HG03066 (cell line): ENCODE measurements at regions not wholly inside any gene's neighbourhood (a gene's known extent, or its start where the extent isn't known, plus 50 kb on each side); places are given as distances from the start of the nearest gene placed in this dataset.

ENCODE experiments used
- ATAC-seq: cut with Tn5 transposase; IDR thresholded peaks from one replicate; pipeline ENCODE4 v1.9.1; 2021; ENCODE audit warnings: low read depth; ENCODE audit not compliant: unreplicated experiment

GRCh38 chr7:85614684-85615083 lies 427.8 kb upstream of the SEMA3D start:
- no peak for ATAC-seq

DNA sequence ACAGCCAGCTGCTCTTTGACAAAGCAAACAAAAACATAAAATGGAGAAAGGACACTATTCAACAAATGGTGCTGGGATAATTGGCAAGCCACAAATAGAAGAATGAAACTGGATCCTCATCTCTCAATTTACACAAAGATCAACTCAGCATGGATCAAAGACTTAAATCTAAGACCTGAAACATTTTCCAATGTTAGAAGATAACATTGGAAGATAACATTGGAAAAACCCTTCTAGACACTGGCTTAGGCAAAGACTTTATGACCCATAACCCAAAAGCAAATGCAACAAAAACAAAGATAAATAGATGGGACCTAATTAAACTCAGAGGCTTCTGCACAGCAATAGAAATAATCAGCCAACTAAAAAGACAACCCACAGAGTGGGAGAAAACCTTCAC lies 425.7 kb upstream of the SEMA3D start:
- no peak for ATAC-seq

DNA sequence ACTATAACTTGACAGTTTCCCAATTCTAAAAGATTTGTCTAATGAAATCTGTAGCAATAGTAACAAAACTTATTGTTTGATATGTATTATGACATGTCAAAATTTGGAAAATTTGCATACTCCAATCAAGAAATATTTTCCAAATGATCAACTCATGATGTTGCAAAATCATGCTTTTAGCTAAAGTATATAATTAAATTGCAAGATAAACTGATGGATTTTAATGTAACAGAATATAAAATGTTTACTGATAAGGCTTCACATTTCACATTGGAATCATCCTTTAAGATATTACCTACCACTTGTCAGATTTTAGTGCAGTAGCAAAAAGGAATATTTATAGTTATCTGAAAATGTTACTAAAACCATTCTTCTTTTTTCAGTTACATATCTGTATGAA lies 421.9 kb upstream of the SEMA3D start:
- no peak for ATAC-seq

- ATAC-seq, result no peak
These were observed 415.3 kb upstream of the SEMA3D start for GRCh38 chr7:85602196-85602595.

DNA sequence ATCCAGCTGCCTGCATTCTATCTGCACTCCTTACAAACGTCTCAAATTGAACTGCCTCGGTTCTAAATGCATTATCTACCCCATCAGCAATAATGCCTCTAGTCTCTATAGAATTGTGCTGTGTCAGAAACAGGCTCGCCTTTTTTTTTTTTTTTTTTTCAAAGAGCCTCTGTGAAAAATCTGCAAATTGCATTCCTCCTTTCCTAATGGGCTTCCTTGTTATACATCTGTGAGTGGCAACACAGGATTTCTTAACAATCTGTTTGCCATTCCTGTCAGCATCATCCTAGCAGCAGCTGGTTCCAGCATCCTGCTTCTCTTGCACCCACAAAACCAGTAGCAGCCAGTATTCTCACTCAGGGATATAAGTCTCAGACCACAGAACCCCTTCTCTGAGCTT lies 413.5 kb upstream of the SEMA3D start:
- ATAC-seq, result no peak

GRCh38 chr7:85596827-85597226 lies 410.0 kb upstream of the SEMA3D start:
- ATAC-seq, result no peak

DNA sequence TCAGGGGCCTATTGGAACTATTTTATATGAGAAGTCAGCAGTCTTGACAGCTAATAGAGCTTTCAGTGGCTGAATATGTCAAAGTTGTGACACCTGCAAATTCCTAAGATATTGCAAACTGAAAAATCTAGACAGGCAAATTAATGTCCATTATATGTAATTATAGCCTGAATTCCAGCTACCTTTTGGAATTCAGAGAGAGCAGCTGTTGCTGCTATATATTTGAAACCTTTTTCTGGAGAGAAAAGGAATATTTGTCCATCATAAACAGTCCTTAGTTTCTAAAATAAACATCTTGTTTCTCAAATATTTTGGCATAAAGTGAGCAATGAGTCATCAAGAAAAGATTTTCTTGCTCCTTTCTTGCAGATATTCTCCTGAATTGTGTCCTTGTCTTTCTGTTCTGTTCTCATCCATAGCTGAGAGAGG lies 408.9 kb upstream of the SEMA3D start:
- ATAC-seq, result no peak

GRCh38 chr7:85593355-85593754 lies 406.5 kb upstream of the SEMA3D start:
- ATAC-seq, result no peak

- ATAC-seq, result no peak
These were observed 400.9 kb upstream of the SEMA3D start for GRCh38 chr7:85587785-85588184.

- ATAC-seq, result no peak
These were observed 399.2 kb upstream of the SEMA3D start for GRCh38 chr7:85586091-85586490.

- ATAC-seq, result no peak
These were observed 396.5 kb upstream of the SEMA3D start for GRCh38 chr7:85583131-85583953.

GRCh38 chr7:85573844-85574243 lies 387.0 kb upstream of the SEMA3D start:
- ATAC-seq, result no peak

- ATAC-seq, result no peak
These were observed 386.5 kb upstream of the SEMA3D start for GRCh38 chr7:85573346-85573745.

DNA sequence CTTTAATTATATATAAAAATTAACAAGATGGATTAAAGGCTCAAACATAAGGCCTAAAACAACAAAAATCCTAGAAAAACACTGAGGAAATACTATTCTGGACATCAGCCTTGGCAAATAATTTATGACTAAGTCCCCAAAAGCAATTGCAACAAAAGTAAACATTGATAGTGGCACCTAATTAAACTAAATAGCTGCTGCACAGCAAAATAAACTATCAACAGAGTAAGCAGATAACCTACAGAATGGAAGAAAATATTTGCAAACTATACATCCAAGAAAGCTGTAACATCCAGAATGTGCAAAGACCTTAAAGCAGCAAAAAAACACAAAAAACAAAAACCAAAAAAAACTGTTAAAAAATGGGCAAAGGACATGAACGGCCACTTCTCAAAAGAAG lies 384.0 kb upstream of the SEMA3D start:
- no peak for ATAC-seq

DNA sequence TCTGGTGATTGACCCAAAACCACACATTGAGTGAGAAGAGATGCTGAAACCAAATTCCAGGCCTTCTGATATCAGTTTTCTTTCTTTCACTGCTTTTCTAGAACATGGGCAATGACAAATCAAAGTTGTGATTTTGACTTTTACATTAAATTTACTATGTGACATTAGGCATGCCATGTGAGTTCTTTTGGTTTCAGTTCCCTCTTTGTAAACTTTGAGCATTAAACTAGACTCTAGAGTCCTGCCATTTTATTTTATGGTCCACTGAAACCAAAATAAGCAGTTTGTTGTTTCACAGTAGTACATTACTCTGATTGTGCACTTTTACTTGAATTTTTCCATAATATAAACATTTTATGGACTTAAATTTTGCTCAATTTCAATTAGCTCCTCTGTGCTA lies 381.1 kb upstream of the SEMA3D start:
- no peak for ATAC-seq

- ATAC-seq, result no peak
These were observed 379.4 kb upstream of the SEMA3D start for GRCh38 chr7:85566095-85566794.

DNA sequence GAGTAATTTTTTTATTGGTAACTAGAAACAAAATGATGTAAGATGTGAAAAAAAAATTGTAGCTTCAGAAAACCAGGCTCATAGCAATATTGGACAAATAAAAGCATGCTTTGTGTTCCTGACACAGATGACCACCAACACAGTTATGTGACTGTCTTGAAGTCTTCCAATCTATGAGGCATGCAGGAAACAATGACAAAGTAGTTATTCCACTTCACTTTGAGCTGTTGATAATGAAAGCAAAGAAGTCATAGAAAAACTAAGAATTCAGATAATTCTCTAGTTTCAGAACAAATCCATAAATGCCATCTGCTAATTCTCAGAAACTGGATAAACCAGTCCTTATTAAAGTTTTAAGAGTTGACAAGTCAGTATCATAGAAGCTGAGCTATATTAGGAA lies 378.4 kb upstream of the SEMA3D start:
- no peak for ATAC-seq

DNA sequence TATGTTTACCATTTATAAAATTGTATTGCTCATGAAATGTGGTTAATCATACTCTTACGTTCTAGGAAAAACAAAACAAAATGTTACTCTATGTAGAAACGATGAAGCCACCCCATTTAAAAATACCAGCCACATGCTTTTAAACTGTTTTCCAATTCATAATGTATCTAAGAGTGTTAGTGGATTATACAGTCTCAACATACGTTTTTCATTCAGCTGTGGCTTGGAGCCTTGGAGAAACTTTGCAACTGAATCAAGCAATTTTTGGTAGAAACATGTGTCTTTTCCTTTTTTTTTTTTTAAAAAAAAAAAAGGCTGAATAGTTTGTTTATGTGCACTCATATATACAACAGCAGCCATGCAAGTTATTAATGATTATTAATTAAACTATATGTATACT lies 378.0 kb upstream of the SEMA3D start:
- ATAC-seq, result no peak

- ATAC-seq, result no peak
These were observed 374.9 kb upstream of the SEMA3D start for GRCh38 chr7:85561706-85562105.

GRCh38 chr7:85554236-85555178 lies 367.7 kb upstream of the SEMA3D start:
- ATAC-seq, result peak; percentile 69
